Body of pancreas (tissue), 4 donors: ENCODE measurements at regions not wholly inside any gene's neighbourhood (a gene's known extent, or its start where the extent isn't known, plus 50 kb on each side); places are given as distances from the start of the nearest gene placed in this dataset.

Experiments used
- ATAC-seq: fragments of 150-250 bp; one replicate; pipeline ENCODE4 v1.9.1; 2016
- DNase-seq, 4 donors: peaks; one replicate each; pipeline ENCODE4 v3.0.0-alpha.2; 2019
- H3K27ac ChIP-seq, 4 donors: fragments of 200-600 bp; sonication (generic); 1 replicate in 3 of 4; 2 replicates in 1 of 4; pipeline versions ENCODE4 v1.5.1 to v1.6.1; 2016 to 2019; ENCODE audit warnings: mild to moderate bottlenecking in 1 of 4, mixed read lengths in 1 of 4, moderate library complexity in 1 of 4
- H3K27me3 ChIP-seq, 2 donors: fragments of 200-600 bp; sonication (generic); one replicate each; pipeline ENCODE4 v1.6.0; 2016; ENCODE audit warnings: mild to moderate bottlenecking in 1 of 2
- H3K36me3 ChIP-seq, 2 donors: fragments of 200-600 bp; sonication (generic); replicated peaks in 1 of 2; 2 replicates each; pipeline ENCODE4 v1.5.1; 2016; ENCODE audit warnings: low read depth in 2 of 2; ENCODE audit not compliant: insufficient read depth in 1 of 2
- H3K4me1 ChIP-seq: fragments of 200-600 bp; sonication (generic); one replicate; pipeline ENCODE4 v1.6.0; 2016
- H3K4me3 ChIP-seq, 2 donors: fragments of 200-600 bp; sonication (generic); 1 replicate in 1 of 2; 2 replicates in 1 of 2; pipeline ENCODE4 v1.5.1; 2016 to 2019
- H3K9me3 ChIP-seq, 3 donors: fragments of 200-600 bp; sonication (generic); 1 replicate in 2 of 3; 2 replicates in 1 of 3; pipeline ENCODE4 v1.5.1; 2016
- CTCF ChIP-seq, 7 experiments: fragments of 450-650 bp in 4 of 7; fragments of 200-600 bp in 3 of 7; sonication (generic) in 3 of 7; IDR thresholded peaks; one replicate each; pipeline ENCODE4 v1.5.1; 2016 to 2019; ENCODE audit warnings: antibody characterized with exemption in 7 of 7
- POLR2A ChIP-seq, 3 donors: fragments of 450-650 bp; IDR thresholded peaks; one replicate each; pipeline ENCODE4 v1.6.1; 2016; ENCODE audit warnings: antibody characterized with exemption in 3 of 3, mild to moderate bottlenecking in 2 of 3
- WGBS, 2 donors: methylation state at CpG; one replicate each; pipeline ENCODE4 v1.1.5; 2017; 5-methylcytosine and 5-hydroxymethylcytosine counted together
- intact Hi-C: fragments of 100-400 bp; cut with DNase I; formaldehyde crosslinking; loops from one replicate; pipeline ENCODE4 v1.15.1; 2023

DNA sequence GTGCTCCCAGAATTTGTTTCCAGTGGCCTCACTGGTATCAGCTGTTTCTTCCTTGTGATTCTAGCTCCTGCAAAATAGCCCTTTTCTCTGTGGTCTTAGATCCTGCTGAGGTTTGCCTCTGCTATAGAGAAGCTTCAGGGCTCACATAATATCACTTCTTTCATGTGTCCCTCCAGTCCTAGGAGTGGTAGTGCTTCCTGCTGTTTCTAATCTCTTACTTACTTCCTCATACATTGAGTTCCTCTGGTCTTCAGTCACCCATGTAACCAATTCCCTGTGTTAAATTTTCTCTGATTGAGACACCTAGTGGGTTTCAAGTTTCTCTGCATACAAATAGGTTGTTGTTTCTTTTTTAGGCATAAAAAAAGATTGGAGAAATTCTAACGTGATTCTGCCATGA lies 1567.9 kb downstream of the ARAP2 start:
- TF ChIP-seq POLR2A (IDR thresholded peaks at IDR 0.05) = no peak
- TF ChIP-seq CTCF (IDR thresholded peaks at IDR 0.05) = no peak
- Histone ChIP-seq H3K9me3 (no peaks in the 10 kb centered on the region), H3K27me3 (no peaks in the 10 kb centered on the region), H3K4me1 (no peaks in the 10 kb centered on the region), H3K4me3 (no peak overlapping the region), H3K36me3 (no peaks in the 10 kb centered on the region), H3K27ac (no peak overlapping the region)
- WGBS, 2 donors = 5 to 13% methylated on average over 1 of the region's 1 CpG
- intact Hi-C loops = no loop called here
- no peak for DNase-seq
- ATAC-seq = no peak

- TF ChIP-seq POLR2A (IDR thresholded peaks at IDR 0.05) (no peak), CTCF (IDR thresholded peaks at IDR 0.05) (no peak)
- H3K4me1 ChIP-seq = no peaks in the 10 kb centered on the region
- H3K27me3 ChIP-seq = no peaks in the 10 kb centered on the region
- no peak for DNase-seq
- WGBS, 2 donors = 48 to 50% methylated on average over 3 of the region's 3 CpGs
- no peak overlapping the region for H3K4me3 ChIP-seq
- intact Hi-C loops = no loop called here
- H3K9me3 ChIP-seq = no peaks in the 10 kb centered on the region
- no peak for ATAC-seq
- H3K27ac ChIP-seq = no peak overlapping the region
- no peaks in the 10 kb centered on the region for H3K36me3 ChIP-seq
These were observed 1565.9 kb downstream of the ARAP2 start for GRCh38 chr4:34678431-34678830.

GRCh38 chr4:34679228-34679627 lies 1565.1 kb downstream of the ARAP2 start:
- Histone ChIP-seq H3K27me3 (no peaks in the 10 kb centered on the region), H3K4me1 (no peaks in the 10 kb centered on the region), H3K9me3 (no peaks in the 10 kb centered on the region), H3K36me3 (no peaks in the 10 kb centered on the region), H3K4me3 (no peak overlapping the region), H3K27ac (no peak overlapping the region)
- WGBS, 2 donors = 67 to 85% methylated on average over 7 of the region's 7 CpGs
- ATAC-seq (no peak), DNase-seq (no peak)
- intact Hi-C loops = no loop called here
- no peak for TF ChIP-seq POLR2A (IDR thresholded peaks at IDR 0.05)
- no peak for TF ChIP-seq CTCF (IDR thresholded peaks at IDR 0.05)

- 72 to 87% methylated on average over 1 of the region's 1 CpG for WGBS, 2 donors
These were observed 1534.8 kb downstream of the ARAP2 start for GRCh38 chr4:34709564-34709963.

More at GRCh38 chr4:34709564-34709963, 1534.8 kb downstream of the ARAP2 start:
- ATAC-seq (no peak), DNase-seq (no peak)
- TF ChIP-seq POLR2A (IDR thresholded peaks at IDR 0.05) (no peak), CTCF (IDR thresholded peaks at IDR 0.05) (no peak)
- Histone ChIP-seq H3K27ac (no peak overlapping the region), H3K9me3 (no peaks in the 10 kb centered on the region), H3K27me3 (no peaks in the 10 kb centered on the region), H3K4me3 (no peak overlapping the region), H3K36me3 (no peaks in the 10 kb centered on the region), H3K4me1 (no peaks in the 10 kb centered on the region)
- intact Hi-C loops = no loop called here
